WTC11 (cell line): ENCODE measurements at regions not wholly inside any gene's neighbourhood (a gene's known extent, or its start where the extent isn't known, plus 50 kb on each side); places are given as distances from the start of the nearest gene placed in this dataset.

Experiments
- ATAC-seq: fragments of 200-7000 bp; cut with Tn5 transposase; 2 replicates; pipeline ENCODE4 v1.10.0; 2021; ENCODE audit warnings: mild to moderate bottlenecking, moderate library complexity
- CTCF ChIA-PET: fragments of 300-600 bp; sonication (Branson Sonifier 250); formaldehyde crosslinking; loops from one replicate; lab custom pipeline; 2021; ENCODE audit warnings: antibody characterized with exemption; lab: Charles Lee
- POLR2A ChIA-PET: fragments of 350-600 bp; sonication (Branson Sonifier 250); formaldehyde crosslinking; loops from one replicate; lab custom pipeline; 2021; ENCODE audit warnings: antibody characterized with exemption; lab: Charles Lee
- DNase-seq: peaks from one replicate; pipeline ENCODE4 v3.0.0; 2021; ENCODE audit warnings: low spot score
- H3K27ac Mint-ChIP-seq: 2 replicates; pipeline ENCODE4 v1.8.0; 2021; ENCODE audit warnings: mixed read lengths
- H3K27me3 Mint-ChIP-seq: 2 replicates; pipeline ENCODE4 v1.8.0; 2021; ENCODE audit warnings: low read depth, mild to moderate bottlenecking, moderate library complexity, mixed read lengths
- H3K36me3 Mint-ChIP-seq: 2 replicates; pipeline ENCODE4 v1.8.0; 2021; ENCODE audit warnings: mixed read lengths
- H3K4me1 Mint-ChIP-seq: 2 replicates; pipeline ENCODE4 v1.8.0; 2022; ENCODE audit warnings: mixed read lengths
- H3K4me3 Mint-ChIP-seq: 2 replicates; pipeline ENCODE4 v1.8.0; 2021; ENCODE audit warnings: mild to moderate bottlenecking, moderate library complexity, mixed read lengths
- H3K9me3 Mint-ChIP-seq: 2 replicates; pipeline ENCODE4 v1.8.0; 2021; ENCODE audit warnings: mixed read lengths
- AR ChIP-seq: fragments of 250-450 bp; sonication (Bioruptor Pico); IDR thresholded peaks from 2 replicates; pipeline ENCODE4 v1.9.0; 2021; ENCODE audit warnings: mild to moderate bottlenecking
- CDX4 ChIP-seq: fragments of 250-450 bp; sonication (Bioruptor Pico); IDR thresholded peaks from 2 replicates; pipeline ENCODE4 v1.9.0; 2021; ENCODE audit warnings: moderate library complexity, mild to moderate bottlenecking, inconsistent platforms, borderline replicate concordance
- CREB1 ChIP-seq: sonication (generic); formaldehyde crosslinking; IDR thresholded peaks from 2 replicates; pipeline ENCODE4 v1.8.0; 2023; ENCODE audit warnings: mild to moderate bottlenecking, missing genetic modification reagents
- E2F1 ChIP-seq: sonication (generic); formaldehyde crosslinking; IDR thresholded peaks from 2 replicates; pipeline ENCODE4 v1.8.0; 2022; ENCODE audit warnings: mild to moderate bottlenecking, missing genetic modification reagents
- EMX1 ChIP-seq: fragments of 250-450 bp; sonication (Bioruptor Pico); IDR thresholded peaks from 2 replicates; pipeline ENCODE4 v1.8.0; 2021; ENCODE audit warnings: mild to moderate bottlenecking
- FOXP1 ChIP-seq: sonication (generic); formaldehyde crosslinking; IDR thresholded peaks from 2 replicates; pipeline ENCODE4 v1.8.0; 2022; ENCODE audit warnings: missing genetic modification reagents, mild to moderate bottlenecking, moderate library complexity, borderline replicate concordance
- GABPB1 ChIP-seq: sonication (generic); formaldehyde crosslinking; IDR thresholded peaks from 2 replicates; pipeline ENCODE4 v1.8.1; 2023; ENCODE audit warnings: mild to moderate bottlenecking, missing genetic modification reagents
- HMGA2 ChIP-seq: fragments of 250-450 bp; sonication (Bioruptor Pico); IDR thresholded peaks from 2 replicates; pipeline ENCODE4 v1.4.0; 2021; ENCODE audit warnings: mild to moderate bottlenecking, moderate library complexity
- KAT7 ChIP-seq: sonication (generic); formaldehyde crosslinking; IDR thresholded peaks from 2 replicates; pipeline ENCODE4 v1.8.1; 2023; ENCODE audit warnings: missing genetic modification reagents, mild to moderate bottlenecking, borderline replicate concordance
- MYBL2 ChIP-seq: sonication (generic); formaldehyde crosslinking; IDR thresholded peaks from 2 replicates; pipeline ENCODE4 v1.8.1; 2023; ENCODE audit warnings: mild to moderate bottlenecking, moderate library complexity, missing genetic modification reagents
- NFYB ChIP-seq: sonication (generic); formaldehyde crosslinking; conservative IDR thresholded peaks from 2 replicates; pipeline ENCODE4 v1.8.0; 2022; ENCODE audit warnings: low read depth, missing genetic modification reagents
- NR3C1 ChIP-seq: sonication (generic); formaldehyde crosslinking; conservative IDR thresholded peaks from 2 replicates; pipeline ENCODE4 v1.8.1; 2023; ENCODE audit warnings: low read depth, mild to moderate bottlenecking, missing genetic modification reagents
- PREB ChIP-seq: sonication (generic); formaldehyde crosslinking; IDR thresholded peaks from 2 replicates; pipeline ENCODE4 v1.8.1; 2022; ENCODE audit warnings: mild to moderate bottlenecking, missing genetic modification reagents, moderate library complexity, borderline replicate concordance
- RORB ChIP-seq: fragments of 250-450 bp; sonication (Bioruptor Pico); IDR thresholded peaks from 2 replicates; pipeline ENCODE4 v1.9.0; 2021; ENCODE audit warnings: mild to moderate bottlenecking
- SMAD3 ChIP-seq: sonication (generic); formaldehyde crosslinking; IDR thresholded peaks from 2 replicates; pipeline ENCODE4 v1.8.0; 2022; ENCODE audit warnings: missing genetic modification reagents, mild to moderate bottlenecking, borderline replicate concordance
- SOX15 ChIP-seq: fragments of 250-450 bp; sonication (Bioruptor Pico); IDR thresholded peaks from 2 replicates; pipeline ENCODE4 v1.9.0; 2021; ENCODE audit warnings: mild to moderate bottlenecking
- STAT6 ChIP-seq: sonication (generic); formaldehyde crosslinking; conservative IDR thresholded peaks from 2 replicates; pipeline ENCODE4 v1.8.1; 2023; ENCODE audit warnings: mild to moderate bottlenecking, low read depth, missing genetic modification reagents, moderate library complexity
- TEAD1 ChIP-seq: sonication (generic); formaldehyde crosslinking; IDR thresholded peaks from 2 replicates; pipeline ENCODE4 v1.8.0; 2022; ENCODE audit warnings: mild to moderate bottlenecking, missing genetic modification reagents
- ZNF317 ChIP-seq: sonication (generic); formaldehyde crosslinking; IDR thresholded peaks from 2 replicates; pipeline ENCODE4 v1.8.1; 2023; ENCODE audit warnings: low read depth, mild to moderate bottlenecking, moderate library complexity, missing genetic modification reagents, borderline replicate concordance
- ZNF512 ChIP-seq: sonication (generic); formaldehyde crosslinking; IDR thresholded peaks from 2 replicates; pipeline ENCODE4 v1.8.1; 2022; ENCODE audit warnings: missing genetic modification reagents, borderline replicate concordance

GRCh38 chr21:15528346-15528745 lies 201.4 kb upstream of the USP25 start (continued):
- no peak for TF ChIP-seq AR (CRISPR knock-in tag)
- TF ChIP-seq SMAD3 (CRISPR knock-in tag), result no peak
- no peak for TF ChIP-seq STAT6 (CRISPR knock-in tag)
- no peak for TF ChIP-seq RORB (CRISPR knock-in tag)
- no peak for TF ChIP-seq E2F1 (CRISPR knock-in tag)
- TF ChIP-seq EMX1 (CRISPR knock-in tag), result no peak

- DNase-seq (no peak), ATAC-seq (peak; percentile 47)
- no peaks in the 10 kb centered on the region for H3K27me3 Mint-ChIP-seq
- H3K36me3 Mint-ChIP-seq, result no peaks in the 10 kb centered on the region
- ChIA-PET CTCF (interaction anchor here (1.0 kb wide), 1 partner anchor 21 kb away, joined by 3 read pairs; no protein-coding TSS in a partner anchor), POLR2A (no interaction called here)
- H3K27ac Mint-ChIP-seq, result no peak overlapping the region
- no peak overlapping the region for H3K4me3 Mint-ChIP-seq
- TF ChIP-seq TEAD1, result no peak
- no peak for TF ChIP-seq CREB1 (CRISPR knock-in tag)
- no peak for TF ChIP-seq E2F1 (CRISPR knock-in tag)
- no peak for TF ChIP-seq ZNF512 (CRISPR knock-in tag)
- no peak for TF ChIP-seq MYBL2 (CRISPR knock-in tag)
- TF ChIP-seq NFYB (CRISPR knock-in tag), result no peak
- TF ChIP-seq NR3C1, result no peak
- TF ChIP-seq GABPB1 (CRISPR knock-in tag), result no peak
- no peak for TF ChIP-seq ZNF317
- TF ChIP-seq RORB (CRISPR knock-in tag), result no peak
- no peak for TF ChIP-seq KAT7
- TF ChIP-seq SOX15 (CRISPR knock-in tag), result no peak
- no peak for TF ChIP-seq HMGA2 (CRISPR knock-in tag)
- TF ChIP-seq FOXP1 (CRISPR knock-in tag), result no peak
- TF ChIP-seq PREB (CRISPR knock-in tag), result no peak
- TF ChIP-seq CDX4 (CRISPR knock-in tag), result no peak
- H3K9me3 Mint-ChIP-seq, result peaks cover 6% of the 10 kb centered on the region; the same call in 1 of the 2 replicates
- H3K4me1 Mint-ChIP-seq, result no peaks in the 10 kb centered on the region
Observed at GRCh38 chr21:15531986-15532385, 197.8 kb upstream of the USP25 start.
